ENCODE measurements at regions not wholly inside any gene's neighbourhood (a gene's known extent, or its start where the extent isn't known, plus 50 kb on each side); places are given as distances from the start of the nearest gene placed in this dataset.

DNA sequence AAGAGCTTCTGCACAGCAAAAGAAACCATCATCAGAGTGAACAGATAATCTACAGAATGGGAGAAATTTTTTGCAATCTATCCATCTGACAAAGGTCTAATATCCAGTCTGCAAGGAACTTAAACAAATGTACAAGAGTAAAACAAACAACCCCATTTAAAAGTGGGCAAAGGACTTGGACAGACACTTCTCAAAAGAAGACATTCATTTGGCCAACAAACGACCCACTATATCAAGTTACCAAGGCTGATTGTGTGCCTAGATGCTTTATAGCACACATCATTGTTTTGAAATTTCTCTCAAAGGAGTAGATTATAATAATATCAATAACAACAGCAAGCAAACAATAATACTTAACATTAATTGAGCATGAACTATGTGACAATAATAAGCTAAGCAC lies 117.1 kb downstream of the TFPI2 start:
- peaks cover 49% of the 10 kb centered on the region for H3K27me3 Mint-ChIP-seq (ENCODE audit: low read depth)
- no peak overlapping the region for H3K4me3 Mint-ChIP-seq (ENCODE audit: unreplicated experiment)
- TF ChIP-seq, protein P1, sequence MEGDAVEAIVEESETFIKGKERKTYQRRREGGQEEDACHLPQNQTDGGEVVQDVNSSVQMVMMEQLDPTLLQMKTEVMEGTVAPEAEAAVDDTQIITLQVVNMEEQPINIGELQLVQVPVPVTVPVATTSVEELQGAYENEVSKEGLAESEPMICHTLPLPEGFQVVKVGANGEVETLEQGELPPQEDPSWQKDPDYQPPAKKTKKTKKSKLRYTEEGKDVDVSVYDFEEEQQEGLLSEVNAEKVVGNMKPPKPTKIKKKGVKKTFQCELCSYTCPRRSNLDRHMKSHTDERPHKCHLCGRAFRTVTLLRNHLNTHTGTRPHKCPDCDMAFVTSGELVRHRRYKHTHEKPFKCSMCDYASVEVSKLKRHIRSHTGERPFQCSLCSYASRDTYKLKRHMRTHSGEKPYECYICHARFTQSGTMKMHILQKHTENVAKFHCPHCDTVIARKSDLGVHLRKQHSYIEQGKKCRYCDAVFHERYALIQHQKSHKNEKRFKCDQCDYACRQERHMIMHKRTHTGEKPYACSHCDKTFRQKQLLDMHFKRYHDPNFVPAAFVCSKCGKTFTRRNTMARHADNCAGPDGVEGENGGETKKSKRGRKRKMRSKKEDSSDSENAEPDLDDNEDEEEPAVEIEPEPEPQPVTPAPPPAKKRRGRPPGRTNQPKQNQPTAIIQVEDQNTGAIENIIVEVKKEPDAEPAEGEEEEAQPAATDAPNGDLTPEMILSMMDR (IDR thresholded peaks at IDR 0.05) = no peak
- peaks cover 19% of the 10 kb centered on the region for H3K9me3 Mint-ChIP-seq (ENCODE audit: low read depth)
- peaks cover 4% of the 10 kb centered on the region for H3K36me3 Mint-ChIP-seq (ENCODE audit: low read depth)
- H3K27ac Mint-ChIP-seq (ENCODE audit: unreplicated experiment) = no peak overlapping the region
- DNase-seq (ENCODE audit: low spot score) = no peak
- H3K4me1 Mint-ChIP-seq (ENCODE audit: low read depth) = no peaks in the 10 kb centered on the region

- H3K4me1 Mint-ChIP-seq (ENCODE audit: low read depth) = no peaks in the 10 kb centered on the region
- TF ChIP-seq, protein P1 (IDR thresholded peaks at IDR 0.05) = no peak
- no peak overlapping the region for H3K4me3 Mint-ChIP-seq (ENCODE audit: unreplicated experiment)
- H3K27ac Mint-ChIP-seq (ENCODE audit: unreplicated experiment) = no peak overlapping the region
- H3K27me3 Mint-ChIP-seq (ENCODE audit: low read depth) = peaks cover 9% of the 10 kb centered on the region
- H3K9me3 Mint-ChIP-seq (ENCODE audit: low read depth) = peaks cover 3% of the 10 kb centered on the region
- no peak for DNase-seq (ENCODE audit: low spot score)
- no peaks in the 10 kb centered on the region for H3K36me3 Mint-ChIP-seq (ENCODE audit: low read depth)
Measured at GRCh38 chr7:93765475-93765874, 125.1 kb downstream of the TFPI2 start.

DNA sequence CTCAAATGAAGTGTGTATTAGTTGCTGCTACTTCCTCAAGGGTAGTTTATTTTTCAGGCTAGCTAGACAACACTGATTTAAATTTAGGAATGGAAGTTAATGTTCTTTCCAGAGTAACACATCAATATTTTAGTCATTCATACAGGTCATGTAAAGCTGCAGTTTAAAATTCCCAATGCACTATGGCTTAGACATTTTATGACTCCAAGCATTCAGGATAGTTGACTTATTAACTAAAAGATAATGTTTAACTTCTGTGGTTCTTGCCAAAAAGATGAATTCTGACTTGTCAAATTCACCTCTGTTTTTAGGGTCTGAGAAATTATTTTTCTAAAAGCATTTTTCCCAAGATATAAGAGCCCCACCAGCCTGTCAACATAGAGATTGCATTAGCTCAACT lies 131.9 kb downstream of the TFPI2 start:
- H3K27ac Mint-ChIP-seq (ENCODE audit: unreplicated experiment) = no peak overlapping the region
- TF ChIP-seq, protein P1 (IDR thresholded peaks at IDR 0.05) = no peak
- no peaks in the 10 kb centered on the region for H3K27me3 Mint-ChIP-seq (ENCODE audit: low read depth)
- no peak overlapping the region for H3K4me3 Mint-ChIP-seq (ENCODE audit: unreplicated experiment)
- H3K36me3 Mint-ChIP-seq (ENCODE audit: low read depth) = no peaks in the 10 kb centered on the region
- DNase-seq (ENCODE audit: low spot score) = no peak
- H3K4me1 Mint-ChIP-seq (ENCODE audit: low read depth) = peaks cover 9% of the 10 kb centered on the region
- no peaks in the 10 kb centered on the region for H3K9me3 Mint-ChIP-seq (ENCODE audit: low read depth)

DNA sequence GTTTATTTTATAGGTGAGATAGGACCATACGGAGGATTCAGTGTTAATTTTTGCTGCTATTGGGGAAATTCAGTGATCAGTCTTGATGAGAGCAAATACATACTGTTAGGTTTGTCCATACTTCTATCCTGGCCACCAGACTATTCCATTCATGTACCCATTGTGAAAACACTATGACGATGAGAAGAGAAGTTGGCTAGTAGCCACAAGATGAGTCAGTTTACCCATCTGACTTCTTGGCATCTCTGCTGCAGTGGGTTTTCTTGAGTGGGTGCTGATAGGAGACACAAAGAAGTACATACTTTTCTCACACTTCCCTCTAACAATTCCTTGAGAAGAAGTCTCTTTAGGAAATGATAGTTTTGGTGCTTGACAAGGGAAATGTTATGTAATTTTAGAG lies 133.1 kb downstream of the TFPI2 start:
- no peak for DNase-seq (ENCODE audit: low spot score)
- no peak overlapping the region for H3K4me3 Mint-ChIP-seq (ENCODE audit: unreplicated experiment)
- TF ChIP-seq, protein P1 (IDR thresholded peaks at IDR 0.05) = no peak
- H3K36me3 Mint-ChIP-seq (ENCODE audit: low read depth) = no peaks in the 10 kb centered on the region
- no peaks in the 10 kb centered on the region for H3K27me3 Mint-ChIP-seq (ENCODE audit: low read depth)
- no peak overlapping the region for H3K27ac Mint-ChIP-seq (ENCODE audit: unreplicated experiment)
- H3K4me1 Mint-ChIP-seq (ENCODE audit: low read depth) = peaks cover 9% of the 10 kb centered on the region
- no peaks in the 10 kb centered on the region for H3K9me3 Mint-ChIP-seq (ENCODE audit: low read depth)

DNA sequence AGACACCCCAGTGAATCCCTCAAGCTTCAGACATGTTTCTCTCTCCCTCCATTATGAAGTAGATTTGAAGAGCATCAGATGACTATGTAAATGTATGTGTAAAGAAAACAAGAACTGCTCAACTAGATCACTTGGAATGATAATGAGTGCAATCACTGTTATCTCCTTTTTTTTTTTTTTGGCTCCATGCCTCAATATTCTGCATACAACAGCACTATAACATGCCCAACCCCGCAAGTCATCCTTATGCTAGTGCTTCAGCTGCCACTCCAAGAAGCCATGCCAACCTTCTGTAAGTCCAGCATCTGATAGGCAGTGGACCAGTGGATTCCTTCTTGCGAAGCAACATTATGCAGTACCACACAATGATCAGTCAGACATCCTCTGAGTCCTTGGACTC lies 133.7 kb downstream of the TFPI2 start:
- no peaks in the 10 kb centered on the region for H3K27me3 Mint-ChIP-seq (ENCODE audit: low read depth)
- no peak overlapping the region for H3K27ac Mint-ChIP-seq (ENCODE audit: unreplicated experiment)
- H3K4me3 Mint-ChIP-seq (ENCODE audit: unreplicated experiment) = no peak overlapping the region
- TF ChIP-seq, protein P1 (IDR thresholded peaks at IDR 0.05) = no peak
- no peaks in the 10 kb centered on the region for H3K9me3 Mint-ChIP-seq (ENCODE audit: low read depth)
- DNase-seq (ENCODE audit: low spot score) = no peak
- H3K4me1 Mint-ChIP-seq (ENCODE audit: low read depth) = peaks cover 9% of the 10 kb centered on the region
- no peaks in the 10 kb centered on the region for H3K36me3 Mint-ChIP-seq (ENCODE audit: low read depth)

Measured in chondrocyte (in vitro differentiated cells).